ENCODE measurements at regions not wholly inside any gene's neighbourhood (a gene's known extent, or its start where the extent isn't known, plus 50 kb on each side); places are given as distances from the start of the nearest gene placed in this dataset.

DNA sequence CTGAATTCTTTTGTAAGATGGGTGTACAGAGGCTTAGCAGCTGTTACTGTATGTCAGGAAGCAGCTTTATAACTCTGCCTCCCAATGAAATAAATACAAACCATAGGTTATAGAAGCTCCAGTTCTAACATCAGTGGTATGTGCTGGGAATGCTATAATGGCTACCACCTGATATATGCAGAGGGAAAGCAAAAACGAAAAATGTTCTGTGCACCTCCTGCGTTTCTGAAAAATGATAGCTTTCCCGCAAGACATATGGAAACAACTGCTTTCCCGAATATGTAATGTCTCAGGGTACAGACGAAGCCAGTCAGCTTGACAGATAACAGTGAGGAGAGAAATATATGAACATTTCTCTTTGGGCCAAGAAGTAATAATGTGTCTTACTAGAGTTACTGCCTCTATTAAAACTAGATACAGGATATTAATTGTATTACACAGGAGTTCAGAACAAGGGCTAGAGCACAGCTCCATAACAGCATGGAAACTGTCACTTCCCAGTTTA lies 517.0 kb upstream of the NRSN1 start:
- no peaks in the 10 kb centered on the region for H3K27me3 Mint-ChIP-seq (ENCODE audit: low read depth)
- H3K4me3 Mint-ChIP-seq, result no peak overlapping the region
- H3K9me3 Mint-ChIP-seq, result no peaks in the 10 kb centered on the region
- no peak for DNase-seq (ENCODE audit: low spot score)
- H3K4me1 Mint-ChIP-seq (ENCODE audit: low read depth), result no peaks in the 10 kb centered on the region
- no peaks in the 10 kb centered on the region for H3K36me3 Mint-ChIP-seq (ENCODE audit: low read depth)
- no peak overlapping the region for H3K27ac Mint-ChIP-seq

DNA sequence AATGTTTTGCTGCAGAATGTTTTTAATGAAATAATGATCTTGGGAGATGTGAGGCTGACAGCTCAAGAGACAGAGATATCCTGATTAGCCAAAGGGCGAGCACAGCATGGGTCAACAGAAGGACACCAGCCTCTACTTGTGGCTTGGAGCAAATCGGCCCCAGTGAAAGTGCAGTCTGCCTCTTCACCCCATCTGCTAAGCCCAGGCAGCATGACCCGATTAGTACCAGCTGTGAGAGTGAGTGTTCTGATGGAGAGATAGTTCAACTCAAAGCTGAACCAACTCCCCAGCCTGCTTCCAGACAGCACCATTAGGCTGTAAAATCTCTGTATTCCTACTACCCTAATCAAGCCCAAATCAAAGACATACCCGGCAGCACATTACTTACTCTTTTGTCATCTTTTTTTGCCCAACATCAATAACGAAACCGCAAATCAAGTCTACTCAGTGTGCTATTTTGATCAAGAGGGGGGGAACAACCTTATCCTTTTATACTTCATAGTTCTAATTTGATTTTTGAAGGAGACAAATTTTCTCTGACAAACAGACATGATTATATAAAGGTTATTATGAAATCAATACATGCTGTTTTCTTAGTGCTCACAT lies 514.1 kb upstream of the NRSN1 start:
- H3K36me3 Mint-ChIP-seq (ENCODE audit: low read depth), result no peaks in the 10 kb centered on the region
- no peak overlapping the region for H3K4me3 Mint-ChIP-seq
- H3K27me3 Mint-ChIP-seq (ENCODE audit: low read depth), result no peaks in the 10 kb centered on the region
- H3K27ac Mint-ChIP-seq, result no peak overlapping the region
- DNase-seq (ENCODE audit: low spot score), result no peak
- no peaks in the 10 kb centered on the region for H3K4me1 Mint-ChIP-seq (ENCODE audit: low read depth)
- H3K9me3 Mint-ChIP-seq, result no peaks in the 10 kb centered on the region

- Mint-ChIP-seq H3K27ac (no peak overlapping the region), H3K36me3 (ENCODE audit: low read depth) (no peaks in the 10 kb centered on the region), H3K4me1 (ENCODE audit: low read depth) (no peaks in the 10 kb centered on the region), H3K9me3 (peaks cover 15% of the 10 kb centered on the region), H3K4me3 (no peak overlapping the region), H3K27me3 (ENCODE audit: low read depth) (no peaks in the 10 kb centered on the region)
- DNase-seq (ENCODE audit: low spot score), result no peak
These were observed 507.6 kb upstream of the NRSN1 start for GRCh38 chr6:23618366-23618765.

DNA sequence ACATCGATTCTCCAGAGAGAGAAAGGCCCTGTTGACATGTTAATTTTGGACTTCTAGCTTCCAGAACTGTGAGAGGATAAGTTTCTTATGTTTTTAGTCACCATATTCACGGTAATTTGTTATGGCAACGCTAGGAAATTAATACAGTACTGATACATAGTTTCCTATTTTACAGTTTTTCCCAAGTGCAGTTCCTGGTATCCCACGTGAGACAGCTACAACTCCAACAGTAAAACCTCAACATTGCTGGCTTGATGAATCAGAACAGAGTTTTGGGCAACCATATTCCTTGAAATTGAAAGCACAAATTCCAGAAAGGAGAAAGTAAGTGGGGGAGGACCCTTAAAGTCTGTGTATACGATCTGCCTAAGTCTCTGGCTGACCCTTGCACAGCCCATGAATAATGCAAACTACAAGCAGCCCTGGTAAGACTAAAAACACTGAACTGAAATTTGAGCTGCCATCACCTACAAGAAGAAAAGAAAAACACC lies 505.1 kb upstream of the NRSN1 start:
- Mint-ChIP-seq H3K4me1 (ENCODE audit: low read depth) (no peaks in the 10 kb centered on the region), H3K36me3 (ENCODE audit: low read depth) (no peaks in the 10 kb centered on the region), H3K27ac (no peak overlapping the region), H3K27me3 (ENCODE audit: low read depth) (no peaks in the 10 kb centered on the region), H3K9me3 (peaks cover 15% of the 10 kb centered on the region), H3K4me3 (no peak overlapping the region)
- DNase-seq (ENCODE audit: low spot score), result no peak

GRCh38 chr6:23630726-23631635 lies 495.0 kb upstream of the NRSN1 start:
- no peaks in the 10 kb centered on the region for H3K4me1 Mint-ChIP-seq (ENCODE audit: low read depth)
- no peak overlapping the region for H3K4me3 Mint-ChIP-seq
- H3K36me3 Mint-ChIP-seq (ENCODE audit: low read depth), result no peaks in the 10 kb centered on the region

GRCh38 chr6:23633996-23634395 lies 492.0 kb upstream of the NRSN1 start:
- no peak overlapping the region for H3K4me3 Mint-ChIP-seq
- no peak for DNase-seq (ENCODE audit: low spot score)
- no peaks in the 10 kb centered on the region for H3K4me1 Mint-ChIP-seq (ENCODE audit: low read depth)
- no peaks in the 10 kb centered on the region for H3K36me3 Mint-ChIP-seq (ENCODE audit: low read depth)
- no peak overlapping the region for H3K27ac Mint-ChIP-seq
- no peaks in the 10 kb centered on the region for H3K9me3 Mint-ChIP-seq
- no peaks in the 10 kb centered on the region for H3K27me3 Mint-ChIP-seq (ENCODE audit: low read depth)

More at GRCh38 chr6:23630726-23631635, 495.0 kb upstream of the NRSN1 start:
- Mint-ChIP-seq H3K27me3 (ENCODE audit: low read depth) (no peaks in the 10 kb centered on the region), H3K9me3 (no peaks in the 10 kb centered on the region), H3K27ac (no peak overlapping the region)
- DNase-seq (ENCODE audit: low spot score), result no peak

DNA sequence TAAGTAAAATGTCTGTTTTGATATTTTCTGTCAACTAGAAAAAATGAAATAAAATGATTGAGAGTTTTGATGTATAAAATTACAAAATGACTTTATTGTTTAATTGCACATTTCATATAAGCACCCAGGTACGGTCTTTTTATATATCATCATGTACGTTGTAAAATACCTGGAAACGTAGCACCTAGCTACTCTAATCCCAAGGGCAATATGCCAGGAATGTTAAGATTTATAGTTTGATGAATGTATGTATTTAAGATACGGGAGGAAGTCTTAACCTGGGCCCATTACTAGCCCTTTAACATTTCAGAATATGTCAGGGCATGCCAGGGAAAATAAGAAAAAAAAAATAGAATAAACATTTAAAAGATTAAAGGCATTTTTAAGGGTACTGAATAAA lies 490.9 kb upstream of the NRSN1 start:
- no peaks in the 10 kb centered on the region for H3K4me1 Mint-ChIP-seq (ENCODE audit: low read depth)

DNA sequence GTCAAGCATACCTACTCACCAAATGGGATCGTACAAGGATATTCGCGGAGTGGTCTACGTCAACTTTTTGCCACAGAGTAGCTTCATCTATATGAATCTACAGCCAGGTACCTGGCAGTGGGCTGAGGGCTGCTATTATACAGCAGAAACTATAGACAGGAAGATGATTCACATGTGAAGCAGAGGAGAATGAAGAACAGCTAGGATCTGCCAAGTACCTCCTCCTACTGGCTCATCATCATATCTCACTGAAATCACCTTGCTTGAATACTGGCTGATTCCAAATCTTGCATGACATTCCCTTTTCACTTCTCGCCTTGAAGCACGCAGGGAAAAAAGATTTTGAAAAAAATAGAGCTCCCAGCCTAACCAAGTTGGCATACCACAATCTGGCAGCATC lies 488.7 kb upstream of the NRSN1 start:
- DNase-seq (ENCODE audit: low spot score), result no peak
- Mint-ChIP-seq H3K36me3 (ENCODE audit: low read depth) (no peaks in the 10 kb centered on the region), H3K4me3 (no peak overlapping the region), H3K9me3 (no peaks in the 10 kb centered on the region), H3K4me1 (ENCODE audit: low read depth) (no peaks in the 10 kb centered on the region), H3K27me3 (ENCODE audit: low read depth) (no peaks in the 10 kb centered on the region), H3K27ac (no peak overlapping the region)

More for the DNA sequence above, 490.9 kb upstream of the NRSN1 start:
- H3K4me3 Mint-ChIP-seq, result no peak overlapping the region
- no peak overlapping the region for H3K27ac Mint-ChIP-seq
- DNase-seq (ENCODE audit: low spot score), result no peak
- H3K27me3 Mint-ChIP-seq (ENCODE audit: low read depth), result no peaks in the 10 kb centered on the region
- no peaks in the 10 kb centered on the region for H3K36me3 Mint-ChIP-seq (ENCODE audit: low read depth)
- no peaks in the 10 kb centered on the region for H3K9me3 Mint-ChIP-seq

- Mint-ChIP-seq H3K27me3 (ENCODE audit: low read depth) (no peaks in the 10 kb centered on the region), H3K27ac (no peak overlapping the region), H3K4me1 (ENCODE audit: low read depth) (no peaks in the 10 kb centered on the region), H3K4me3 (no peak overlapping the region), H3K36me3 (ENCODE audit: low read depth) (no peaks in the 10 kb centered on the region), H3K9me3 (no peaks in the 10 kb centered on the region)
- DNase-seq (ENCODE audit: low spot score), result no peak
These were observed 483.2 kb upstream of the NRSN1 start for GRCh38 chr6:23642849-23643248.

- H3K27ac Mint-ChIP-seq, result no peak overlapping the region
- H3K4me3 Mint-ChIP-seq, result no peak overlapping the region
- H3K9me3 Mint-ChIP-seq, result no peaks in the 10 kb centered on the region
- H3K27me3 Mint-ChIP-seq (ENCODE audit: low read depth), result no peaks in the 10 kb centered on the region
- no peaks in the 10 kb centered on the region for H3K4me1 Mint-ChIP-seq (ENCODE audit: low read depth)
- no peak for DNase-seq (ENCODE audit: low spot score)
- H3K36me3 Mint-ChIP-seq (ENCODE audit: low read depth), result no peaks in the 10 kb centered on the region
These were observed 479.0 kb upstream of the NRSN1 start for GRCh38 chr6:23647045-23647444.

DNA sequence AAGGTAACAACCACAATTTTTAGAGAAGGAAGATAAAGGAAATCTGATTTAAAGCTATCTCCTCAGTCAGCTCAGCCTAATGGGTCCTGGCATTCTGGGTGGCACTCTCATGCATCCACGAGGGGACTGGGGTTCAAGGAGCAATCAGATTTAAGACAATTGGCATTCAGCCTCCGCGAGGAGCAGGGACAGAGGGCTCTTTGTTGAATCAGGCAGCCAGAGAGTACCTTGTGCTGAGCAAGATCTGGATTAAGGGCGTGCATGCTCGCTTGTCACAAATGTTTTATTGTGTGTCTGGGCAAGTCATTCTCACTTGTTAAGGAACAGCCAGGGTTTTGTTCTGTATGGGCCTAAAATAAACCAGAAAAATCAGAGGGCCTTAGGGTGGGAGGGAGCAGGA lies 475.3 kb upstream of the NRSN1 start:
- no peak overlapping the region for H3K4me3 Mint-ChIP-seq
- no peaks in the 10 kb centered on the region for H3K36me3 Mint-ChIP-seq (ENCODE audit: low read depth)
- no peaks in the 10 kb centered on the region for H3K27me3 Mint-ChIP-seq (ENCODE audit: low read depth)
- H3K27ac Mint-ChIP-seq, result no peak overlapping the region
- no peaks in the 10 kb centered on the region for H3K4me1 Mint-ChIP-seq (ENCODE audit: low read depth)
- no peaks in the 10 kb centered on the region for H3K9me3 Mint-ChIP-seq
- DNase-seq (ENCODE audit: low spot score), result no peak

GRCh38 chr6:23654745-23655144 lies 471.3 kb upstream of the NRSN1 start:
- H3K36me3 Mint-ChIP-seq (ENCODE audit: low read depth), result no peaks in the 10 kb centered on the region
- no peak overlapping the region for H3K27ac Mint-ChIP-seq
- H3K27me3 Mint-ChIP-seq (ENCODE audit: low read depth), result no peaks in the 10 kb centered on the region
- DNase-seq (ENCODE audit: low spot score), result no peak
- H3K4me1 Mint-ChIP-seq (ENCODE audit: low read depth), result no peaks in the 10 kb centered on the region
- no peaks in the 10 kb centered on the region for H3K9me3 Mint-ChIP-seq
- no peak overlapping the region for H3K4me3 Mint-ChIP-seq

GRCh38 chr6:23655525-23655924 lies 470.5 kb upstream of the NRSN1 start:
- Mint-ChIP-seq H3K9me3 (no peaks in the 10 kb centered on the region), H3K4me1 (ENCODE audit: low read depth) (no peaks in the 10 kb centered on the region), H3K27me3 (ENCODE audit: low read depth) (no peaks in the 10 kb centered on the region), H3K4me3 (no peak overlapping the region), H3K36me3 (ENCODE audit: low read depth) (no peaks in the 10 kb centered on the region), H3K27ac (no peak overlapping the region)
- no peak for DNase-seq (ENCODE audit: low spot score)

Data from T-helper 2 cell treated with Interferon-gamma antibody and Interleukin-4, amounts not matched to agents 5 μg/mL and 100 μg/mL, for 36 hours (primary cell).